ENCODE measurements at regions not wholly inside any gene's neighbourhood (a gene's known extent, or its start where the extent isn't known, plus 50 kb on each side); places are given as distances from the start of the nearest gene placed in this dataset.

DNA sequence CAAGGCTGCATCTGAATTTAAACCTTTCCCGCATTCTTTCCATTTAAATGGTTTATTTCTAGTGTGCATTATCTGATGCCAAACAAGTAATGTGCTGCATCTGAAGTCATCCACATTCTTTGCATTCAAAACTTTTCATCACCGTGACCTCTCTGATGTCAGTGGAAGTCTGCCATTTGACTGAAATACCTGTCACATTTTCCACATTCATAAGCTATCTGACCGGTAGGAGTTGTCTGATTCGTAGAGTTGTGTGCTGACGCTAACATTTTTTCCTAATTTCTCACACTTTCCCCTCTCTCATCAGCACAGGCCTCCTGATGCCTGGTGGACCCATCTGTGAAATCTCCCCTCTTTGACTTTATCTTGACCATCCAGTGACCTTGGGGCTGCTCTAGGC lies 79.9 kb upstream of the BARX2 start:
- TF ChIP-seq CEBPB (IDR thresholded peaks at IDR 0.05): no peak
- no peak for TF ChIP-seq EGR1 (IDR thresholded peaks at IDR 0.05)
- no peak for TF ChIP-seq ZBTB7A (IDR thresholded peaks at IDR 0.05; ENCODE audit: low read depth)
- TF ChIP-seq CREB1 (IDR thresholded peaks at IDR 0.05; ENCODE audit: low read depth): no peak
- no peak for TF ChIP-seq EP300 (IDR thresholded peaks at IDR 0.05; ENCODE audit: borderline replicate concordance)
- no peak for TF ChIP-seq NFIC (IDR thresholded peaks at IDR 0.05)
- TF ChIP-seq, protein P1, sequence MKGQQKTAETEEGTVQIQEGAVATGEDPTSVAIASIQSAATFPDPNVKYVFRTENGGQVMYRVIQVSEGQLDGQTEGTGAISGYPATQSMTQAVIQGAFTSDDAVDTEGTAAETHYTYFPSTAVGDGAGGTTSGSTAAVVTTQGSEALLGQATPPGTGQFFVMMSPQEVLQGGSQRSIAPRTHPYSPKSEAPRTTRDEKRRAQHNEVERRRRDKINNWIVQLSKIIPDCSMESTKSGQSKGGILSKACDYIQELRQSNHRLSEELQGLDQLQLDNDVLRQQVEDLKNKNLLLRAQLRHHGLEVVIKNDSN (IDR thresholded peaks at IDR 0.05): no peak
- TF ChIP-seq RAD21 (IDR thresholded peaks at IDR 0.05; ENCODE audit: low read depth): no peak
- TF ChIP-seq, protein P2, sequence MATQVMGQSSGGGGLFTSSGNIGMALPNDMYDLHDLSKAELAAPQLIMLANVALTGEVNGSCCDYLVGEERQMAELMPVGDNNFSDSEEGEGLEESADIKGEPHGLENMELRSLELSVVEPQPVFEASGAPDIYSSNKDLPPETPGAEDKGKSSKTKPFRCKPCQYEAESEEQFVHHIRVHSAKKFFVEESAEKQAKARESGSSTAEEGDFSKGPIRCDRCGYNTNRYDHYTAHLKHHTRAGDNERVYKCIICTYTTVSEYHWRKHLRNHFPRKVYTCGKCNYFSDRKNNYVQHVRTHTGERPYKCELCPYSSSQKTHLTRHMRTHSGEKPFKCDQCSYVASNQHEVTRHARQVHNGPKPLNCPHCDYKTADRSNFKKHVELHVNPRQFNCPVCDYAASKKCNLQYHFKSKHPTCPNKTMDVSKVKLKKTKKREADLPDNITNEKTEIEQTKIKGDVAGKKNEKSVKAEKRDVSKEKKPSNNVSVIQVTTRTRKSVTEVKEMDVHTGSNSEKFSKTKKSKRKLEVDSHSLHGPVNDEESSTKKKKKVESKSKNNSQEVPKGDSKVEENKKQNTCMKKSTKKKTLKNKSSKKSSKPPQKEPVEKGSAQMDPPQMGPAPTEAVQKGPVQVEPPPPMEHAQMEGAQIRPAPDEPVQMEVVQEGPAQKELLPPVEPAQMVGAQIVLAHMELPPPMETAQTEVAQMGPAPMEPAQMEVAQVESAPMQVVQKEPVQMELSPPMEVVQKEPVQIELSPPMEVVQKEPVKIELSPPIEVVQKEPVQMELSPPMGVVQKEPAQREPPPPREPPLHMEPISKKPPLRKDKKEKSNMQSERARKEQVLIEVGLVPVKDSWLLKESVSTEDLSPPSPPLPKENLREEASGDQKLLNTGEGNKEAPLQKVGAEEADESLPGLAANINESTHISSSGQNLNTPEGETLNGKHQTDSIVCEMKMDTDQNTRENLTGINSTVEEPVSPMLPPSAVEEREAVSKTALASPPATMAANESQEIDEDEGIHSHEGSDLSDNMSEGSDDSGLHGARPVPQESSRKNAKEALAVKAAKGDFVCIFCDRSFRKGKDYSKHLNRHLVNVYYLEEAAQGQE (IDR thresholded peaks at IDR 0.05; ENCODE audit: low read depth): no peak
- TF ChIP-seq YY1 (IDR thresholded peaks at IDR 0.05; ENCODE audit: low read depth): no peak
- TF ChIP-seq, protein P3, sequence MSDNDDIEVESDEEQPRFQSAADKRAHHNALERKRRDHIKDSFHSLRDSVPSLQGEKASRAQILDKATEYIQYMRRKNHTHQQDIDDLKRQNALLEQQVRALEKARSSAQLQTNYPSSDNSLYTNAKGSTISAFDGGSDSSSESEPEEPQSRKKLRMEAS (IDR thresholded peaks at IDR 0.05): no peak
- TF ChIP-seq TAF1 (IDR thresholded peaks at IDR 0.05; ENCODE audit: low read depth): no peak
